Amniotic stem cell (primary cell): ENCODE measurements at regions not wholly inside any gene's neighbourhood (a gene's known extent, or its start where the extent isn't known, plus 50 kb on each side); places are given as distances from the start of the nearest gene placed in this dataset.

Experiments used
- DNase-seq: peaks from one replicate; lab custom pipeline; 2025; lab: John Stamatoyannopoulos, UW

GRCh38 chr10:62741996-62742395 is 62.5 kb upstream of the ADO start:
- no peak for DNase-seq

GRCh38 chr10:62742536-62743061 is 61.9 kb upstream of the ADO start:
- no peak for DNase-seq

GRCh38 chr10:62744136-62744535 is 60.4 kb upstream of the ADO start:
- no peak for DNase-seq

- DNase-seq = no peak
Observed at GRCh38 chr10:62745581-62745980, 58.9 kb upstream of the ADO start.

- no peak for DNase-seq
Observed at GRCh38 chr10:62746951-62747729, 57.4 kb upstream of the ADO start.

GRCh38 chr10:62748386-62748785 is 56.1 kb upstream of the ADO start:
- no peak for DNase-seq

GRCh38 chr10:62749093-62749683 is 55.3 kb upstream of the ADO start:
- DNase-seq = no peak
